Cardiac muscle cell (in vitro differentiated cells and primary cell): ENCODE measurements at regions not wholly inside any gene's neighbourhood (a gene's known extent, or its start where the extent isn't known, plus 50 kb on each side); places are given as distances from the start of the nearest gene placed in this dataset.

Experiments
- DNase-seq, 2 donors: peaks; one replicate each; pipeline versions ENCODE4 v3.0.0 to v3.0.0-alpha.2; 2010 to 2017; ENCODE audit warnings: low read depth in 1 of 2, low spot score in 1 of 2
- H3K27ac ChIP-seq: fragments of 200-600 bp; sonication (generic); 2 replicates; pipeline ENCODE4 v1.5.1; 2016
- H3K27me3 ChIP-seq: fragments of 200-600 bp; sonication (generic); 2 replicates; pipeline ENCODE4 v1.6.0; 2016; ENCODE audit warnings: control low read depth
- H3K36me3 ChIP-seq: fragments of 200-600 bp; sonication (generic); 2 replicates; pipeline ENCODE4 v1.5.1; 2016; ENCODE audit warnings: control low read depth
- H3K4me1 ChIP-seq: fragments of 200-600 bp; sonication (generic); 2 replicates; pipeline ENCODE4 v1.8.1; 2017; ENCODE audit warnings: low read depth, mild to moderate bottlenecking, mixed run types
- H3K4me3 ChIP-seq: fragments of 200-600 bp; sonication (generic); 2 replicates; pipeline ENCODE4 v1.5.1; 2016; ENCODE audit warnings: mild to moderate bottlenecking
- H3K9me3 ChIP-seq: fragments of 200-600 bp; sonication (generic); 2 replicates; pipeline ENCODE4 v1.5.1; 2017; ENCODE audit warnings: low read depth, mild to moderate bottlenecking, control low read depth
- CTCF ChIP-seq: IDR thresholded peaks from 2 replicates; pipeline ENCODE4 v1.5.1; 2012; ENCODE audit warnings: low read depth, mild to moderate bottlenecking, low read length

- H3K27ac ChIP-seq, result no peak overlapping the region
- TF ChIP-seq CTCF, result no peak
- no peak for DNase-seq
These were observed 57.6 kb upstream of the KSR1 start for GRCh38 chr17:27398691-27399090.

GRCh38 chr17:27400991-27401390, 55.3 kb upstream of the KSR1 start:
- TF ChIP-seq CTCF, result no peak
- no peaks in the 10 kb centered on the region for H3K36me3 ChIP-seq
- H3K4me1 ChIP-seq, result no peaks in the 10 kb centered on the region
- no peak overlapping the region for H3K4me3 ChIP-seq
- no peak for DNase-seq
- H3K27ac ChIP-seq, result no peak overlapping the region
- H3K27me3 ChIP-seq, result no peaks in the 10 kb centered on the region
- no peaks in the 10 kb centered on the region for H3K9me3 ChIP-seq

More at GRCh38 chr17:27398691-27399090, 57.6 kb upstream of the KSR1 start:
- Histone ChIP-seq H3K27me3 (no peaks in the 10 kb centered on the region), H3K36me3 (no peaks in the 10 kb centered on the region), H3K9me3 (no peaks in the 10 kb centered on the region), H3K4me1 (no peaks in the 10 kb centered on the region), H3K4me3 (no peak overlapping the region)

- Histone ChIP-seq H3K4me3 (no peak overlapping the region), H3K9me3 (no peaks in the 10 kb centered on the region), H3K36me3 (no peaks in the 10 kb centered on the region), H3K27ac (no peak overlapping the region), H3K4me1 (no peaks in the 10 kb centered on the region), H3K27me3 (no peaks in the 10 kb centered on the region)
- TF ChIP-seq CTCF, result no peak
- DNase-seq, result no peak
These were observed 53.3 kb upstream of the KSR1 start for GRCh38 chr17:27402943-27403342.

GRCh38 chr17:27403480-27404005, 52.7 kb upstream of the KSR1 start:
- Histone ChIP-seq H3K27me3 (no peaks in the 10 kb centered on the region), H3K4me3 (no peak overlapping the region), H3K27ac (no peak overlapping the region), H3K36me3 (no peaks in the 10 kb centered on the region), H3K9me3 (no peaks in the 10 kb centered on the region), H3K4me1 (no peaks in the 10 kb centered on the region)
- TF ChIP-seq CTCF, result no peak
- DNase-seq, result peak in 1 of 2 donors; percentile 17

- no peaks in the 10 kb centered on the region for H3K4me1 ChIP-seq
- H3K27ac ChIP-seq, result no peak overlapping the region
- no peak for DNase-seq
- TF ChIP-seq CTCF, result no peak
- H3K27me3 ChIP-seq, result no peaks in the 10 kb centered on the region
- H3K9me3 ChIP-seq, result no peaks in the 10 kb centered on the region
- H3K36me3 ChIP-seq, result no peaks in the 10 kb centered on the region
- no peak overlapping the region for H3K4me3 ChIP-seq
These were observed 51.6 kb upstream of the KSR1 start for GRCh38 chr17:27404676-27405075.
